ENCODE measurements at regions not wholly inside any gene's neighbourhood (a gene's known extent, or its start where the extent isn't known, plus 50 kb on each side); places are given as distances from the start of the nearest gene placed in this dataset.

GRCh38 chr11:134667175-134667500 is 255.1 kb upstream of the B3GAT1 start:
- TF ChIP-seq, protein P1, sequence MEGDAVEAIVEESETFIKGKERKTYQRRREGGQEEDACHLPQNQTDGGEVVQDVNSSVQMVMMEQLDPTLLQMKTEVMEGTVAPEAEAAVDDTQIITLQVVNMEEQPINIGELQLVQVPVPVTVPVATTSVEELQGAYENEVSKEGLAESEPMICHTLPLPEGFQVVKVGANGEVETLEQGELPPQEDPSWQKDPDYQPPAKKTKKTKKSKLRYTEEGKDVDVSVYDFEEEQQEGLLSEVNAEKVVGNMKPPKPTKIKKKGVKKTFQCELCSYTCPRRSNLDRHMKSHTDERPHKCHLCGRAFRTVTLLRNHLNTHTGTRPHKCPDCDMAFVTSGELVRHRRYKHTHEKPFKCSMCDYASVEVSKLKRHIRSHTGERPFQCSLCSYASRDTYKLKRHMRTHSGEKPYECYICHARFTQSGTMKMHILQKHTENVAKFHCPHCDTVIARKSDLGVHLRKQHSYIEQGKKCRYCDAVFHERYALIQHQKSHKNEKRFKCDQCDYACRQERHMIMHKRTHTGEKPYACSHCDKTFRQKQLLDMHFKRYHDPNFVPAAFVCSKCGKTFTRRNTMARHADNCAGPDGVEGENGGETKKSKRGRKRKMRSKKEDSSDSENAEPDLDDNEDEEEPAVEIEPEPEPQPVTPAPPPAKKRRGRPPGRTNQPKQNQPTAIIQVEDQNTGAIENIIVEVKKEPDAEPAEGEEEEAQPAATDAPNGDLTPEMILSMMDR (IDR thresholded peaks at IDR 0.05): no peak
- TF ChIP-seq POLR2AphosphoS5 (IDR thresholded peaks at IDR 0.05) (no peak), POLR2A (IDR thresholded peaks at IDR 0.05) (no peak), EP300 (IDR thresholded peaks at IDR 0.05) (no peak)

Data from sigmoid colon (tissue), 4 donors.